Stomach (tissue), 8 donors: ENCODE measurements at regions not wholly inside any gene's neighbourhood (a gene's known extent, or its start where the extent isn't known, plus 50 kb on each side); places are given as distances from the start of the nearest gene placed in this dataset.
A peak's percentile ranks its signal among the peaks of the same experiment; 100 is the strongest.

Experiments
- DNase-seq, 2 donors: peaks; one replicate each; pipeline versions ENCODE4 v3.0.0 to v3.0.0-alpha.2; 2013 to 2019
- H3K27ac ChIP-seq, 5 donors: fragments of 200-600 bp in 4 of 5; sonication (generic) in 4 of 5; one replicate each; pipeline ENCODE4 v1.5.1; 2013 to 2019; ENCODE audit warnings: mild to moderate bottlenecking in 1 of 5, moderate library complexity in 1 of 5
- H3K27me3 ChIP-seq, 3 donors: fragments of 200-600 bp; sonication (generic); one replicate each; pipeline ENCODE4 v1.5.1; 2017 to 2019; ENCODE audit warnings: mixed run types in 1 of 3
- H3K36me3 ChIP-seq, 4 donors: fragments of 200-600 bp; sonication (generic); 1 replicate in 3 of 4; 2 replicates in 1 of 4; pipeline ENCODE4 v1.5.1; 2016 to 2019
- H3K4me1 ChIP-seq, 4 donors: fragments of 200-600 bp; sonication (generic); one replicate each; pipeline ENCODE4 v1.5.1; 2016 to 2019
- H3K4me3 ChIP-seq, 4 donors: fragments of 200-600 bp; sonication (generic) in 3 of 4; one replicate each; pipeline ENCODE4 v1.5.1; 2016 to 2019; ENCODE audit warnings: mild to moderate bottlenecking in 1 of 4
- H3K9me3 ChIP-seq, 4 donors: fragments of 200-600 bp; sonication (generic); one replicate each; pipeline ENCODE4 v1.5.1; 2016 to 2019
- CTCF ChIP-seq, 7 experiments: fragments of 450-650 bp in 4 of 7; fragments of 200-600 bp in 3 of 7; sonication (generic) in 3 of 7; IDR thresholded peaks; one replicate each; pipeline ENCODE4 v1.5.1; 2016 to 2019; ENCODE audit warnings: antibody characterized with exemption in 7 of 7, control low read depth in 2 of 7, mild to moderate bottlenecking in 1 of 7
- EP300 ChIP-seq: sonication (generic); formaldehyde crosslinking; IDR thresholded peaks from one replicate; pipeline ENCODE4 v1.6.1; 2017; ENCODE audit warnings: antibody characterized with exemption
- POLR2A ChIP-seq, 4 donors: fragments of 450-650 bp; IDR thresholded peaks; one replicate each; pipeline ENCODE4 v1.6.1; 2016; ENCODE audit warnings: antibody characterized with exemption in 4 of 4, control low read depth in 2 of 4, mild to moderate bottlenecking in 1 of 4, moderate library complexity in 1 of 4
- POLR2AphosphoS5 ChIP-seq, 3 donors: sonication (generic); formaldehyde crosslinking; IDR thresholded peaks; one replicate each; pipeline ENCODE4 v1.6.1; 2016; ENCODE audit warnings: antibody characterized with exemption in 3 of 3
- WGBS, 5 donors: extraction: QIAGEN DNeasy Blood & Tissue Kit in 3 of 5; methylation state at CpG; one replicate each; pipeline versions ENCODE4 v1.1.5 to v1.1.7; 2013 to 2018; 5-methylcytosine and 5-hydroxymethylcytosine counted together
- intact Hi-C: fragments of 100-400 bp; cut with DNase I; formaldehyde crosslinking; loops from one replicate; pipeline ENCODE4 v1.15.1; 2023; ENCODE audit warnings: low total_unique reads
- donor health status: healthy with polysubstance abuse.
- donor health status: Bipolar disorder and iron deficiency.
- donor health status: healthy.

- TF ChIP-seq CTCF (IDR thresholded peaks at IDR 0.05) (no peak), POLR2A (IDR thresholded peaks at IDR 0.05) (no peak), EP300 (no peak), POLR2AphosphoS5 (IDR thresholded peaks at IDR 0.05) (no peak)
- Histone ChIP-seq H3K4me3 (no peak overlapping the region), H3K27ac (no peak overlapping the region), H3K27me3 (no peaks in the 10 kb centered on the region), H3K4me1 (no peaks in the 10 kb centered on the region), H3K36me3 (no peaks in the 10 kb centered on the region), H3K9me3 (no peaks in the 10 kb centered on the region)
- DNase-seq, result no peak
- WGBS, 5 donors, result 79 to 85% (median 81%) methylated on average over 8 of the region's 8 CpGs
- intact Hi-C loops, result no loop called here
These were observed 94.8 kb upstream of the CNKSR3 start for GRCh38 chr6:154605178-154605881.

- DNase-seq, result no peak
- Histone ChIP-seq H3K9me3 (no peaks in the 10 kb centered on the region), H3K4me3 (no peak overlapping the region), H3K27me3 (no peaks in the 10 kb centered on the region), H3K36me3 (no peaks in the 10 kb centered on the region), H3K27ac (no peak overlapping the region), H3K4me1 (no peaks in the 10 kb centered on the region)
- WGBS, 5 donors, result 78 to 92% (median 88%) methylated on average over 7 of the region's 7 CpGs
- intact Hi-C loops, result no loop called here
- TF ChIP-seq POLR2AphosphoS5 (IDR thresholded peaks at IDR 0.05), result no peak
- TF ChIP-seq EP300, result no peak
- TF ChIP-seq CTCF (IDR thresholded peaks at IDR 0.05), result no peak
- TF ChIP-seq POLR2A (IDR thresholded peaks at IDR 0.05), result no peak
These were observed 95.4 kb upstream of the CNKSR3 start for GRCh38 chr6:154605882-154606370.

- no peak overlapping the region for H3K4me3 ChIP-seq
- no peaks in the 10 kb centered on the region for H3K4me1 ChIP-seq
- H3K27me3 ChIP-seq, result no peaks in the 10 kb centered on the region
- DNase-seq, result peak in 1 of 2 donors; percentile 50
- TF ChIP-seq POLR2A (IDR thresholded peaks at IDR 0.05) (no peak), CTCF (IDR thresholded peaks at IDR 0.05) (no peak), POLR2AphosphoS5 (IDR thresholded peaks at IDR 0.05) (no peak), EP300 (no peak)
- H3K36me3 ChIP-seq, result no peaks in the 10 kb centered on the region
- intact Hi-C loops, result no loop called here
- H3K9me3 ChIP-seq, result no peaks in the 10 kb centered on the region
- H3K27ac ChIP-seq, result no peak overlapping the region
- 71 to 80% (median 76%) methylated on average over 9 of the region's 9 CpGs for WGBS, 5 donors
These were observed 96.0 kb upstream of the CNKSR3 start for GRCh38 chr6:154606457-154606856.

- 46 to 80% (median 63%) methylated on average over 2 of the region's 2 CpGs for WGBS, 5 donors
- intact Hi-C loops, result no loop called here
- DNase-seq, result no peak
- H3K4me3 ChIP-seq, result no peak overlapping the region
- no peak for TF ChIP-seq POLR2AphosphoS5 (IDR thresholded peaks at IDR 0.05)
- no peak for TF ChIP-seq POLR2A (IDR thresholded peaks at IDR 0.05)
- TF ChIP-seq EP300, result no peak
- TF ChIP-seq CTCF (IDR thresholded peaks at IDR 0.05), result no peak
- H3K4me1 ChIP-seq, result no peaks in the 10 kb centered on the region
- H3K27me3 ChIP-seq, result no peaks in the 10 kb centered on the region
- H3K36me3 ChIP-seq, result no peaks in the 10 kb centered on the region
- H3K27ac ChIP-seq, result no peak overlapping the region
- no peaks in the 10 kb centered on the region for H3K9me3 ChIP-seq
These were observed 96.4 kb upstream of the CNKSR3 start for GRCh38 chr6:154606860-154607259.
